Esophagus squamous epithelium (tissue), 4 donors: ENCODE measurements at regions not wholly inside any gene's neighbourhood (a gene's known extent, or its start where the extent isn't known, plus 50 kb on each side); places are given as distances from the start of the nearest gene placed in this dataset.

Source experiments
- POLR2A ChIP-seq, 4 donors: fragments of 450-650 bp; IDR thresholded peaks; one replicate each; pipeline ENCODE4 v1.6.1; 2017; ENCODE audit warnings: antibody characterized with exemption in 4 of 4, mild to moderate bottlenecking in 4 of 4, moderate library complexity in 3 of 4
- TF ChIP-seq, protein P1 (sequence below), 6 experiments: fragments of 450-650 bp in 4 of 6; fragments of 200-600 bp in 2 of 6; sonication (generic) in 2 of 6; IDR thresholded peaks; one replicate each; pipeline ENCODE4 v1.5.1; 2016 to 2019; ENCODE audit warnings: antibody characterized with exemption in 6 of 6, mild to moderate bottlenecking in 4 of 6, moderate library complexity in 4 of 6

DNA sequence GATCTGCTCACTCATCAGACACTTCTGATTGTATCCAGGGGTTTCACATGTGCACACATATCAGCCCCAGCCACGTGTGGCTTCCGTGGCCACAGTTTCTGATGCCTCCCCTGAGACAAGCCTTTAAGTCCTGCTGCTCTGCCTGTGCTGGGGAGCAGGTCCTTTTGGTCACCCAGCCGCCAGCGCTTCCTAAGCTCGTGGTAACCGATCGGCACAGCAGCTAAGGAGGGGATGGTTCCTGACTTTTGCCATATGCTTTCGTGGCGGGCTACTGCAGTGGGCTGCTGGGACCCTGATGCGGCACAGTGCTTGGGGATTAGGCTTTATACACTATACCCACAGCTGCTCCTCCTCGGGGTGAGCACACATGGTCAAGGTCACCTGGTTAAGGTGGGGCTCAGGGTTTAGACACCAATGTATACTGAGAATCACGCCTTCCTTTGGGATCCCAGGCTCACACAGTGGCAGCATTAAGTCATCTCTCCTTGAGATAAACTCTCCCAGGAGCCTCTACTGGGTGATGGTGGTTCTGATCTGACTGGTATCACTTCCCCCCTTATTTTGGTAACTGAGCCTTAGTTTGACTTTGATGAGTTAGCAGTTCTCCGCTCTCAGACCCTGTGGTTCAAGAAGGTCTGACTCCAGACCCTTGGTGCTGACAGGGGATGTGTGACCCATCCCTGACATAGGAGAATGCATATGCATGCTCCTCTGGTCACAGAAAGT is 85.9 kb upstream of the KCNG1 start:
- TF ChIP-seq, protein P1, sequence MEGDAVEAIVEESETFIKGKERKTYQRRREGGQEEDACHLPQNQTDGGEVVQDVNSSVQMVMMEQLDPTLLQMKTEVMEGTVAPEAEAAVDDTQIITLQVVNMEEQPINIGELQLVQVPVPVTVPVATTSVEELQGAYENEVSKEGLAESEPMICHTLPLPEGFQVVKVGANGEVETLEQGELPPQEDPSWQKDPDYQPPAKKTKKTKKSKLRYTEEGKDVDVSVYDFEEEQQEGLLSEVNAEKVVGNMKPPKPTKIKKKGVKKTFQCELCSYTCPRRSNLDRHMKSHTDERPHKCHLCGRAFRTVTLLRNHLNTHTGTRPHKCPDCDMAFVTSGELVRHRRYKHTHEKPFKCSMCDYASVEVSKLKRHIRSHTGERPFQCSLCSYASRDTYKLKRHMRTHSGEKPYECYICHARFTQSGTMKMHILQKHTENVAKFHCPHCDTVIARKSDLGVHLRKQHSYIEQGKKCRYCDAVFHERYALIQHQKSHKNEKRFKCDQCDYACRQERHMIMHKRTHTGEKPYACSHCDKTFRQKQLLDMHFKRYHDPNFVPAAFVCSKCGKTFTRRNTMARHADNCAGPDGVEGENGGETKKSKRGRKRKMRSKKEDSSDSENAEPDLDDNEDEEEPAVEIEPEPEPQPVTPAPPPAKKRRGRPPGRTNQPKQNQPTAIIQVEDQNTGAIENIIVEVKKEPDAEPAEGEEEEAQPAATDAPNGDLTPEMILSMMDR (IDR thresholded peaks at IDR 0.05), result no peak
- TF ChIP-seq POLR2A (IDR thresholded peaks at IDR 0.05), result no peak
